Suppressor macrophage treated with lipopolysaccharide for 1 hour (primary cell): ENCODE measurements at regions not wholly inside any gene's neighbourhood (a gene's known extent, or its start where the extent isn't known, plus 50 kb on each side); places are given as distances from the start of the nearest gene placed in this dataset.
A peak's percentile ranks its signal among the peaks of the same experiment; 100 is the strongest.

ENCODE experiments used
- DNase-seq, 3 donors: peaks; one replicate each; pipeline ENCODE4 v3.0.0-alpha.2; 2020 to 2022

DNA sequence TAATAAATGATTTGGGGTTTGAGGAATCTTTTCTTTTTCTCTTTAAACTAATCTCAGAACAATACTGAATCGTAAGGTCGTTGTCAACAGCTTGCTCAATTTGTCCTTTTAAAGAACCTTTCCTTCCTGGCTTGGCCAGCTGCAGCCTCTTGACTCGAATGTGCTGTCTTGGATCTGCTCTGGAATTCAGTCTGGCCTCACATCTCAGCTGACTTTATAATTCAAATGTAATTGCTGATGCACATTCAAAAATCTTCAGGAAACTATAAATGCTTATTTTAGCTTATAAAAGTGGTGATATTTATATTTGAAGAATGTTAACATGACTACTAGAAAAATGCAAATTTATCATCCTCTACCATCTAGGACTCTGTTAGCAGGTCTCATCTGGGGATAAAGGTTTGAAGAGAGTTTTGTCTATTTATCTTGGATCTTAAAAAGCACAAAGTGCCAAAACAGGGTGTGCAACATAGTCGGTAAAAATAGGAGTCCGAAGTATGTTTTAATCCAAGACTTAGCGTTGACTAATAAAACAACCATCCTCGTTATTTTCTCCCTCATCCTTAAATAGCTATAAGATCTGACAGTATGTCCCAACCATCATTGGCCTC is 1035.2 kb downstream of the MCTP2 start:
- no peak for DNase-seq

GRCh38 chr15:95267481-95267880 is 1036.1 kb downstream of the MCTP2 start:
- no peak for DNase-seq

DNA sequence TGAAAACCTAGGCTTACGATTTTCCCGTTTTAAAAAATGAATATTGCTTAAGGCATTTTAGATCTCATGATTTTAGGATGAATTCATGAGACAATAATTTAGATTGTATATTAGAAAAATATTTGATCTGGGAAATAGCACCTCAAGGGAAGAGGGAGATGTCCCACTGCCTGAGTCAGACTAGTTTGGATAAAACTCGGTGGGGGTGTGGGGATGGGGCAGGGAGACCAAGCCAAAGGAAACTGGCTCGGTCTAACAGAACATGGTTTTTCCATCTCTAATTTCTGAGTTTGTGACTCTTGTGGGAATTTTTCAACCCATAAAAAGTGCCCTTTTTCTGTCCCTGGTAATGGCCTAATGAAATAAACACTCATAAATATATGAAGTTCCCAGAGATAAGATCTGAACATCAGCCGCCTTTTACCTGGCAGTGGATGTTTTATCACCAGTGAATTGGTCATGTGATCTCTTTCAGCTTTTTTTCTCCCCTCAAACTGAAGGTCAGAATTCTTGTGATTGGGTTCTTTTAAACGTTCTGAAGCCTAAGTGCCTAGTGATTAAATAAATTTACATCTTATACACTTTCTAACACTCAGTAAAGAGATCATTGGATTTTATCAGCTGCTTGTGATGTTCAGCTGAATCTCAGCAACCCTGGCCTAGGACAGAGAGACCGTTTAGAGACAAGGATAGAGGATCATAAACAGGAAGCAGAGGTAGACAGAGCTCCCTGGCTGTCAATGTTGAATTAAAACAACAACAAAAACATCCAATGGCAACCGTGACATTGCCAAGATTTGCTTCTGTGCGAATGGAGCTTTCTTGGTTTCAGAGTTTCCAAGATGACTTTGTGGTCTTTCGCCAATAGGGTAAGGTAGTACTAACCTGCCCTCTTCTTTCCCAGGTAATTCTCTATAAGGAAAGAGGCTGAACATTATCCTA is 1038.2 kb downstream of the MCTP2 start:
- no peak for DNase-seq

DNA sequence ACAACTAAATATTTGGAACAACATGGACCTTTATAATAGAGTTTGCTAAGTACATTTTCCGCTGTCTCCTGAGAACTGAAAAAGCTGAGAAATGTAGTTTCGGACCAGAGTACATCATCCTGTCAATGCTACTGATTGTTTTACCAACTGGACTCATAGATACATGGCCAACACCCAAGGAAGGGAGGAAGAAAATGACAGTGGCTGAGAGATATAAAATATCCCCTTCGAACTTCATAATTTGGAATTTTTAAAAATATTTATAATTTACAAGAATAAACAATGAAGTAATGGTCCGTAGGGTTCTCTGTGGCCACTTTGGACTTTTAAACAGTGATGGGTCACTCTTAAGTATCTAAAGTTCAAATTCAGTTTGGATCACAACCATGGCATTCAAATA is 1042.7 kb downstream of the MCTP2 start:
- DNase-seq, result no peak

DNA sequence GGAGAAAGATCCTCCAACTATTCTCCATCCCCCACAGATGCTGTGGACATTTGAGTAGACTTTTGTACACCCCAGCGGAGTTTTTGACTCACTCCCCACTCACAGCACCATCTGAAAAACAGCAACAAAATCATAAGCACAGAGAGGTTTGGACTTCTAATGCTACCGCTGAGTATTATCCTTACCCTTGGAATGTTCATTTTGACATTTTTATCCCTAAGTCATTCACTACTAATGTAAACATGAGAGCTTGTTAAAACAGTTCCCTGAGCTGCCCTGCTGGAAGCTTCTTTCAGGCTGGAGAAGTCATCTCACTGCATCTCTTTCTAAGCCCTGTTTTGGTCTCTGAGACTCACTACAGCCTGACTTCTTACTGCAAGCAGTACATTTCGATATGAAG is 1045.9 kb downstream of the MCTP2 start:
- no peak for DNase-seq

GRCh38 chr15:95278532-95279245 is 1047.3 kb downstream of the MCTP2 start:
- DNase-seq, result no peak

DNA sequence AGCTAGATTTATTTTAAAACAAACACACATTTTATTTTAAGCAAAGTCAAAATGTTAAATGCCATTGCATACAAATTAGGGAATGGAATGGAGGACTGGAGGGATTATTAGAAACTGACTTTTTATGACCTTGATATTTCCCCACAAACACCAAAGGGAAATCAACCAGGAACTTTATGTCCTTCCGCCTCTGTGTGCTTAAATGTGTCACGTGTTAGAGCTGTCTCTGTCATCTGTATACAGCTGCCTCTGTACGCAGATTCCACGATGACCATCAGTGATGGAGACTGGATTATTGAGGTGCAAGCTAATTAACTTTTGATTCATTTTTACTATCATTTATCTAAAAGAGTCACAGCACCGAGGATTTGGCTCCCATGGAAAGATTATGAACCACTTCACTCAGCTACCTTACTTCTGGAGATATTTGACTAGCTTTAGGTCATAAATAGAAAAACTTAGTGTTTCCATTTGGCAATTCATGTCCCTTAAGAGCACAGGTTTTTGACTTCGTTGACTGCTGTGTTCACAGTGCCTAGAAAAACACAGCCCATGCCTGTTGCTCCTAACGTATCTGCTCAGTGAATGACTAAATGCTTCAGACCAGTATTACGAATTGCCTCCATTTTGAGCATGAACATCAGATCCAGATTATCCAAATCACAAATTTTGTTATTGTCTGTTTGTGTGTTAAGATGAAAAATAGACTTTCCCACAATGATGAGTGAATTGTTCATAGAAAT is 1048.1 kb downstream of the MCTP2 start:
- no peak for DNase-seq

GRCh38 chr15:95280711-95281110 is 1049.3 kb downstream of the MCTP2 start:
- no peak for DNase-seq

DNA sequence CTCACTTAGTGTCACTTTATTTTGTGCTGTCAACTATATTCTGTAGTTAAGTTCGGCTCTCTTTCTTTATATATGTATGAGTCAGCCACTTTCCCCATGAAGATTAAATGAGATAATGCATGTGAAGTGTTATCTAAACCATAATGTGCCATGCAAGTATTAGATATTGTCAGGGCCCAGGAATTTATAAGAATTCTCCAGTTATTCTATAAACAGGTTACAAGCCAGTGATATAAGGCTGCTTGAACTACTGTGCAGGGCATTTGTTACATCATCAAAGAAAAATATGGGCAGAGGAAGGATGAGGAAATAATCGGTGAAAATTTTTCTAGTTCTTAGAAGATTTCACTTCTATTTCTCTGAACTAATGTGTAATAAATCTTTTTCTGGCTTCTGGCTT is 1049.0 kb upstream of the NR2F2 start:
- no peak for DNase-seq

DNA sequence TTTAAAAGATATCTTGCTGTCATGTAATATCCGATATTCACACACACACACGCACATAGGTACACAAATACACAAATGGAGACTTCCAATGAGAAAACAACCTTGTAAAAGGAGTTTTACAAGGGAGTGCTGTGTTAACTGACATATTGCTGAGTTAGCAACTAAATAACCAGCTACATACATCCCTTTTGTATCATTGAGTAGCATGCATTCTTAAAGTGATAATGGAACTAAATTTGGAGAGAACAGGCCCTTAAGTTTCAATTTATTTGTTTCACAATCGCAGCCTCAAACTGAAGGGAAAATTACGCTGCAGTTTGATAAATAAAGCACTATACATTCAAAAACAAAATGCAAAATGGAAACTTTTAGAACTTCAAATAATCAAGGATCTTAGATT is 1046.0 kb upstream of the NR2F2 start:
- no peak for DNase-seq

GRCh38 chr15:95284933-95285421 is 1045.5 kb upstream of the NR2F2 start:
- DNase-seq, result no peak

GRCh38 chr15:95286352-95286880 is 1044.1 kb upstream of the NR2F2 start:
- no peak for DNase-seq

DNA sequence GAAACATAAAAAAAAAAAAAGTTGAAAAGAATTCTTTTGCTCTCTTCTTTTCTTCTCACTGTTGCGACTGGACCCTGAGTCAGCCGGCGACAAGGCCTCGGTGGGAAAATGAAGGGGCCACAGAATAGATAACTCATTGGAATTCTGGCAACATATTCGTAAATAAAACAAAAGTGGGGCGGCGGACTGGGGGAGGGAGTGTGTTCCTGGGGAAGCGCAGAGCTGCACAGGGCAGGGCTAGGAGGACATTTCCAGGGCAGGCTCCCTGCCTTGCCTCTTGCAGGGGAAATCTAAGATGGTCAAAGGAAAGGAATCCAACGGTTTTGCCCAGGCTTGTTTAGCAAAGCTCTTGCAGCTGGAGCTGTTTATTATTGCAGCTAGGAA is 1042.8 kb upstream of the NR2F2 start:
- DNase-seq, result no peak

GRCh38 chr15:95288626-95289025 is 1041.9 kb upstream of the NR2F2 start:
- DNase-seq, result no peak

GRCh38 chr15:95290176-95290974 is 1040.1 kb upstream of the NR2F2 start:
- DNase-seq, result no peak

DNA sequence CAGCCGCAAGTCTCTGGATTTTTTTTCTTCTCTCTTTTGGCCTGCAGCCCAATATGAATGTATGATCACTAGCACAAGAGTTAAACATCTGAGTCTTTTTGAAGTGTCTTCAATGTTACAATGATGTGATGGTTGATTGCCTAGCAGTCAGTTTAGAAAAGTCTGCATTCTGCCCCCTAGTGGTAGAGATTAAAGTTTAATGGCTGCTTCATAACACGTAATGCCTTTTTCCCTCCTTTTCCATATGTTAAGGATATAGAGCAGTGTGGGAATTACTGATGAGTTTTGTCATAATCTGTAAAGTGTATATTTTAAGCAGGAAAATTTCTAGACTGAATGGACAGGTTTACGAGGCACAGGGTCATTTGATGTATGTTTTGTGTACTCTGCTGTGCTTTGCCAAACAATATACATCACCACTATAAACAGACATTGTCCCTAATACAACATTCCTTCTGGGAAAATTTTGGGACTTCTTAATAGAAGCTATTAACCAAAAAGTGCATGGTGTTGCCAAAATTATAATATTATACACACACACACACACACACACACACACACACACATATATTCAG is 1038.5 kb upstream of the NR2F2 start:
- DNase-seq, result peak; percentile 50 to 70 (median 59)

DNA sequence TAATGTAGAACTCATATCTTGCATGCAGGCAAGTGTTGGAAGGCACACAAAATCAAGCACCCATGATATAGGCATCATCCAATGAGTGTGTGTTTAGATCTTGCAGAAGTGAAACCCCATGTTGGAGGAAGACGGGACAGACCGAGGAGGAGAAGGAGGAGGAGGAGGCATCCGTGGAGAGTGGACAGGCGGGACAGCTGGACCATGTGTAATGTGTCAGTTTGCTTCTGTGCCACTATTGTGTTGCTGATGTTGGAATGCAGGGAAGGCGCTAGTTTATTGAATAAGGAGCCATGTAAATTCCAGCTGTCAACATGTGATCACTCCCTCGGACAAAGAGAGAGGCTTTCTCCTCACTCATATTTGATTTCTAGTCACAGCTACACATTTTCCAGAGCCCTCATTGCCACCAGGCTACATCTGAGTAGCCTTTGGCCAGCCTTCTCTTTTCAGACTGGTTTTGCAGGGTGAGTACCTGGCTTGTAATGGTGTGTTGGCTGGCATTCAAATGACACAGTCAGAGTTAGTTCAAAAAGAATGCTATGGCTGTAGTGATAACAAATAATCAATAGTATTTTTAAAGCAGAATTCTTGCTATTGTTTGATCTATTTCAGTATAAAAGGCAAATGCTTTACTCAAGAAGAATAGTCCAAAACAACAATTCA is 1037.6 kb upstream of the NR2F2 start:
- DNase-seq, result no peak

DNA sequence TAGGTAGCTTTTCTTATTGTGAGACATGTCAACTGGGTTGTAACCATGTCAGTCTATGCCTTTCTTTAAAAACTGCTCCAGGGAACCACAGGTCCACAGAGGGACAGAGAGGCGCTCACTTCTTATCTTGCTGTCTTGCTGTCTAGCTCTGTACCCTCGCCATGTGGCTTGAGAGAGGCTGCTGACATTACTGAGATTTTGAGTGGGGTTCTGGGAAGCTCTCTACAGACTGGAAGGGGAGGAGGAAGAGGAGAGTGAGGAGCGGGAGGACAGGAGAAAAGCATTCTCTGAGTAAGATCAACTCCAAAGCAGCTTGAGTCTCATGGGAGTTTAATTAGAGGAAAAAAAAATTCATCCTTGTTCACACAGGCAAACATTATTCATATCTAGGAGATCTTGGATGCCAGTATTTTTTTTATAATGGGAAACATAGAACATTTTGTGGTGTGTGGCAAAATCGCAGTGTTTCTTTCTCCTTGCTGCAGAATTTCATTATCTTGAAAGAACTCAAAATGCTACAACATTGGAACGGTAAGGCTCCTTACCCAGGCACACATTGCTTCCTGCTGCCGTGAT is 1037.0 kb upstream of the NR2F2 start:
- DNase-seq, result no peak

DNA sequence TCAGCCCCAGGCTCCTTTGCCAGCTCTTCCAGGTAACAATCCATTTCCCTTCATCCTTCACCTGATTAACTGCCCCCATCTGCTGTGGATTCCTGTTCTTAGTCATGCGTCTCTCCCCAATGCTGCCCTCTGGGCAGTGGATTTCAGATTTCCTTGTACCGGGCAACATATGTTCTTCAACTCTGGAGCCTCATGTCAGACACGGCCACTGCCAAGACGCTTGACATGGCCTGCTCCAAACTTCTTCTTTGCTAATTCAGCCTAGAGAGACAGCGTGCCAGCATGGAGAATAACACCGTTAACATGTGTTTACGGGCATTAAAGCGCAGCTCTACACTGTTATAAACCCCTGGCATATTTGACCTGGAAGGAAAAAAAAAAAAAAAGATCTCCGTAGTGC is 1035.1 kb upstream of the NR2F2 start:
- DNase-seq, result no peak

DNA sequence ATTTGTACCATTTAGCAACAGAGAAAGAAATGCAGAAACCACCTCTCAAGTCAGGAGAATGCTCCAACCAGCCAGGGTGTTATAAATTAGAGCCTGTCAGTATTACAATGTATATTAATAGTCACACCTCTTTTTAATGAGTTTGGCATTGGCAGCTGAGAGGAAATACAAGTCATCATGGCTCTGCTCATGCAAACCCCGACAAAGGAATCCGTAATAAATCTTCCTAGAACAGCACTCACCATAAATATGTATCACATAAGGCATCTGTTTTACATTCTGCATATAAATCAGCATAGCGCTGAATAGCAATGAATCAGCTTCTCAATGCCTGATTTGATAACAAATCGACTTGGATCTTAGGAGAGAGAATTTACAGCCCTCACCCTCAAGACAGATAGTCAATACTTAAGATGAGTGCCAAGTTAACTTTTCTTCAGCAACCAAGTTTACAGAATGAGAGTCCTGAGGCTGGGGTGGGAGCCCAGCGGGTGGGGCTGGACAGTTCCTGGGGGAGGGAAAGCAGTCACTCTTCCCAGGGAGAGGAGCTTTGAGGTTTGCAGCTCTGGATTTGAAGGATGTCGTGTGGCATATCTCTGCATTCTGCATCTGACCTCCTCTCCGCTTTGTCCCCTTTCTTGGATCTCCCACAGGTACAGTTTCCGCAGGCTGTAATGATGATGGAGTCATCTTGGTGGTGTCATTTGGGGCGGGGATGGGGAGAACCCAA is 1034.4 kb upstream of the NR2F2 start:
- no peak for DNase-seq
